ENCODE measurements at regions not wholly inside any gene's neighbourhood (a gene's known extent, or its start where the extent isn't known, plus 50 kb on each side); places are given as distances from the start of the nearest gene placed in this dataset.

- DNase-seq (ENCODE audit: low spot score), result no peak
- TF ChIP-seq CTCF (IDR thresholded peaks at IDR 0.05; ENCODE audit: extremely low read depth, missing control alignments), result no peak
Observed at GRCh38 chr5:58094031-58094430, 365.9 kb downstream of the PLK2 start.

- DNase-seq (ENCODE audit: low spot score), result no peak
- no peak for TF ChIP-seq CTCF (IDR thresholded peaks at IDR 0.05; ENCODE audit: extremely low read depth, missing control alignments)
Observed at GRCh38 chr5:58090704-58091103, 369.2 kb downstream of the PLK2 start.

GRCh38 chr5:58088941-58089340, 370.9 kb downstream of the PLK2 start:
- no peak for DNase-seq (ENCODE audit: low spot score)

GRCh38 chr5:58087905-58088304, 372.0 kb downstream of the PLK2 start:
- DNase-seq (ENCODE audit: low spot score), result no peak
- no peak for TF ChIP-seq CTCF (IDR thresholded peaks at IDR 0.05; ENCODE audit: extremely low read depth, missing control alignments)

More at GRCh38 chr5:58088941-58089340, 370.9 kb downstream of the PLK2 start:
- no peak for TF ChIP-seq CTCF (IDR thresholded peaks at IDR 0.05; ENCODE audit: extremely low read depth, missing control alignments)

GRCh38 chr5:58087123-58087522, 372.8 kb downstream of the PLK2 start:
- no peak for DNase-seq (ENCODE audit: low spot score)
- no peak for TF ChIP-seq CTCF (IDR thresholded peaks at IDR 0.05; ENCODE audit: extremely low read depth, missing control alignments)

- no peak for DNase-seq (ENCODE audit: low spot score)
- no peak for TF ChIP-seq CTCF (IDR thresholded peaks at IDR 0.05; ENCODE audit: extremely low read depth, missing control alignments)
Observed at GRCh38 chr5:58085800-58086199, 374.1 kb downstream of the PLK2 start.

GRCh38 chr5:58081435-58081834, 378.5 kb downstream of the PLK2 start:
- DNase-seq (ENCODE audit: low spot score), result no peak
- TF ChIP-seq CTCF (IDR thresholded peaks at IDR 0.05; ENCODE audit: extremely low read depth, missing control alignments), result no peak

Data from GM20000 (cell line).